Heart left ventricle (tissue), 13 donors: ENCODE measurements at regions not wholly inside any gene's neighbourhood (a gene's known extent, or its start where the extent isn't known, plus 50 kb on each side); places are given as distances from the start of the nearest gene placed in this dataset.
"Not testable (repeated sequence)": the region's sequence is repeated elsewhere in the genome, so short reads cannot be mapped to it uniquely, and the experiment has no call there.

ENCODE experiments used
- POLR2A ChIP-seq, 2 donors: fragments of 450-650 bp; IDR thresholded peaks; one replicate each; pipeline ENCODE4 v1.6.1; 2017; ENCODE audit warnings: antibody characterized with exemption in 2 of 2, mild to moderate bottlenecking in 2 of 2, moderate library complexity in 2 of 2
- TF ChIP-seq, protein P1 (sequence below), 12 donors: fragments of 200-600 bp; sonication (generic) in 4 of 12; IDR thresholded peaks; one replicate each; pipeline versions ENCODE4 v1.5.0 to v1.8.0; 2018 to 2022; ENCODE audit warnings: antibody characterized with exemption in 12 of 12, mild to moderate bottlenecking in 5 of 12
- donor health status: ischemic (EF 13 %, LVEDD 7.1; RV severe dilation, severe dysfunction).
- donor health status: DM: no; HTN: yes; CAD: no.
- donor health status: DM: no; HTN: no; CAD: no.
- donor health status: ischemic (EF 25% LVEDD 6.9; RV normal size, moderate dysfunction).
- donor health status: ischemic (EF 25% LVEDD 5.7; RV mildly dilated, moderate dysfunction).
- donor health status: ischemic (EF 35%, LVEDD 5.7; RV mildly dilated, moderate dysfunction).
- donor health status: nonischemic (EF 11% LVEDD 7.7; RV severe dilation, severe dysfunction).
- donor health status: DM: yes; HTN: yes; CAD: no.
- donor health status: PGD.
- donor health status: ischemic (EF 29% LVEDD 5.4; RV normal size, mild dysfunction).
- donor health status: nonischemic (EF 23%, LVEDD 6.1; RV moderate dilation, normal function).

DNA sequence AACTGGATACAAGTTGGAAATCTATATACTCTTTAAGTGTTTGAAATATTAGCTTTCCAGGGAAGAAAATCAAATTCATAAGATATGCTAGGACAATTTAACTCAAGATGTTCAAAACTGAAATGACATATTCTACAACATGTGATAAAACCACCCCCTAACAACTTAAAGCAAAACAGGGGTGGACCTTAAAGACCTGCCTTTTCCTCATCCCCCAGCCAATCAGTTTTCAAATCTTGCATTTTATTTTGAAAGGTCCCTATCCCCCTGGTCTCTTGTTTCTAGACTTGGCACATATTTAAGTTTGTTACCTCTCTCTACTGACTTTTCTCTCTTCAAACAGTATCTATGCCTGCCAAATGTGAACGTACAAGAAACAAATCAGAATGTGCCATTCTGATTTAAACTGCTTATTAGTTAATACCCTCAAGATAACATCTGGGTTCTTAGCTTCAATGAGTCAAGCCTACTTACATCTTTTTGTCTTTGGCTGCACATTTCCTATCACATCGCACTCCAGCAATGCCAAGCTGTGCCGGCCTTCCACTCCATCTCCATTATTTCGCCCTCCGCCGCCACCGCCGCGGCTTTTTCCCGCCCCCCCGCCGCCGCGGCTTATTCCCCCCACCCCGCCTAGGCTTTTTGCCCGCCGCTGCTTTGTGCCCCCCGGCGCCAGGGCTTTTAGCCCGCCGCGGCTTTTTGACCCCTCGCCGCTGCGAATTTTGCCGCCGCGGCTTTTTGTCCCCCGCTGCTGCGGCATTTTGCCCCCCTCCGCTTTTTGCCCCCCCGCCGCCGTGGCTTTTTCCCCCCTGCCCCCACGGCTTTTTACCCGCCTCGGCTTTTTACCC lies 475.0 kb downstream of the FAM72C start:
- not testable (repeated sequence) for TF ChIP-seq POLR2A (IDR thresholded peaks at IDR 0.05)
- TF ChIP-seq, protein P1, sequence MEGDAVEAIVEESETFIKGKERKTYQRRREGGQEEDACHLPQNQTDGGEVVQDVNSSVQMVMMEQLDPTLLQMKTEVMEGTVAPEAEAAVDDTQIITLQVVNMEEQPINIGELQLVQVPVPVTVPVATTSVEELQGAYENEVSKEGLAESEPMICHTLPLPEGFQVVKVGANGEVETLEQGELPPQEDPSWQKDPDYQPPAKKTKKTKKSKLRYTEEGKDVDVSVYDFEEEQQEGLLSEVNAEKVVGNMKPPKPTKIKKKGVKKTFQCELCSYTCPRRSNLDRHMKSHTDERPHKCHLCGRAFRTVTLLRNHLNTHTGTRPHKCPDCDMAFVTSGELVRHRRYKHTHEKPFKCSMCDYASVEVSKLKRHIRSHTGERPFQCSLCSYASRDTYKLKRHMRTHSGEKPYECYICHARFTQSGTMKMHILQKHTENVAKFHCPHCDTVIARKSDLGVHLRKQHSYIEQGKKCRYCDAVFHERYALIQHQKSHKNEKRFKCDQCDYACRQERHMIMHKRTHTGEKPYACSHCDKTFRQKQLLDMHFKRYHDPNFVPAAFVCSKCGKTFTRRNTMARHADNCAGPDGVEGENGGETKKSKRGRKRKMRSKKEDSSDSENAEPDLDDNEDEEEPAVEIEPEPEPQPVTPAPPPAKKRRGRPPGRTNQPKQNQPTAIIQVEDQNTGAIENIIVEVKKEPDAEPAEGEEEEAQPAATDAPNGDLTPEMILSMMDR (IDR thresholded peaks at IDR 0.05): not testable (repeated sequence)
